CD4-positive, alpha-beta T cell (primary cell): ENCODE measurements at regions not wholly inside any gene's neighbourhood (a gene's known extent, or its start where the extent isn't known, plus 50 kb on each side); places are given as distances from the start of the nearest gene placed in this dataset.

Experiments used
- ATAC-seq: fragments of 200-7000 bp; cut with Tn5 transposase; one replicate; pipeline ENCODE4 v1.10.0; 2022; ENCODE audit warnings: mild to moderate bottlenecking; ENCODE audit not compliant: poor library complexity
- CTCF ChIA-PET: fragments of 350-600 bp; sonication (Branson Sonifier 250); formaldehyde crosslinking; loops from one replicate; lab custom pipeline; 2021; ENCODE audit warnings: antibody characterized with exemption, inconsistent platforms; lab: Charles Lee
- POLR2A ChIA-PET: fragments of 350-600 bp; sonication (Branson Sonifier 250); formaldehyde crosslinking; loops from one replicate; lab custom pipeline; 2021; ENCODE audit warnings: antibody characterized with exemption, inconsistent platforms; lab: Charles Lee
- DNase-seq, 14 experiments: peaks; one replicate each; pipeline ENCODE4 v3.0.0-alpha.2; 2013 to 2020; ENCODE audit warnings: mixed read lengths in 2 of 14
- H3K27ac ChIP-seq, 2 donors: one replicate each; pipeline versions ENCODE4 v1.5.1 to v1.7.0; 2013; ENCODE audit warnings: low read length in 2 of 2, low read depth in 1 of 2, mild to moderate bottlenecking in 1 of 2
- H3K27me3 ChIP-seq, 2 experiments: 1 replicate in 1 of 2; 2 replicates in 1 of 2; pipeline versions ENCODE4 v1.6.1 to v1.7.0; 2013; ENCODE audit warnings: low read length in 2 of 2, control low read depth in 1 of 2, mild to moderate bottlenecking in 1 of 2, moderate library complexity in 1 of 2; ENCODE audit not compliant: insufficient read depth in 2 of 2, control insufficient read depth in 1 of 2
- H3K36me3 ChIP-seq: one replicate; pipeline ENCODE4 v1.6.1; 2013; ENCODE audit warnings: low read length, control low read depth; ENCODE audit not compliant: insufficient read depth
- H3K4me1 ChIP-seq: one replicate; pipeline ENCODE4 v1.6.1; 2013; ENCODE audit warnings: low read length, control low read depth; ENCODE audit not compliant: insufficient read depth
- H3K4me3 ChIP-seq: one replicate; pipeline ENCODE4 v1.5.1; 2013; ENCODE audit warnings: mild to moderate bottlenecking, low read length, moderate library complexity
- H3K9me3 ChIP-seq, 2 experiments: 1 replicate in 1 of 2; 2 replicates in 1 of 2; pipeline versions ENCODE4 v1.6.1 to v1.7.0; 2013; ENCODE audit warnings: low read length in 2 of 2, mild to moderate bottlenecking in 2 of 2, control low read depth in 1 of 2, moderate library complexity in 1 of 2; ENCODE audit not compliant: control insufficient read depth in 1 of 2, insufficient read depth in 1 of 2
- H3K27ac Mint-ChIP-seq: one replicate; pipeline ENCODE4 v1.8.0; 2020; ENCODE audit warnings: mixed read lengths
- H3K27me3 Mint-ChIP-seq: one replicate; pipeline ENCODE4 v1.8.0; 2021; ENCODE audit warnings: mixed read lengths
- H3K36me3 Mint-ChIP-seq: one replicate; pipeline ENCODE4 v1.8.0; 2021; ENCODE audit warnings: low read depth, mixed read lengths
- H3K4me1 Mint-ChIP-seq: one replicate; pipeline ENCODE4 v1.8.0; 2021; ENCODE audit warnings: low read depth, mixed read lengths
- H3K4me3 Mint-ChIP-seq: one replicate; pipeline ENCODE4 v1.8.0; 2020; ENCODE audit warnings: mild to moderate bottlenecking, mixed read lengths
- H3K9me3 Mint-ChIP-seq: one replicate; pipeline ENCODE4 v1.8.0; 2020; ENCODE audit warnings: mixed read lengths
- intact Hi-C, 2 experiments: fragments of 100-400 bp; cut with DNase I in 1 of 2; cut with micrococcal nuclease in 1 of 2; formaldehyde crosslinking; loops; one replicate each; pipeline versions ENCODE4 v1.15.1 to v1.9.0; 2023 to 2025; cut with DNase I, micrococcal nuclease
- TF ChIP-seq, protein P1 (sequence below): fragments of 200-600 bp; IDR thresholded peaks from one replicate; pipeline ENCODE4 v1.8.0; 2022; ENCODE audit warnings: antibody characterized with exemption, mild to moderate bottlenecking

DNA sequence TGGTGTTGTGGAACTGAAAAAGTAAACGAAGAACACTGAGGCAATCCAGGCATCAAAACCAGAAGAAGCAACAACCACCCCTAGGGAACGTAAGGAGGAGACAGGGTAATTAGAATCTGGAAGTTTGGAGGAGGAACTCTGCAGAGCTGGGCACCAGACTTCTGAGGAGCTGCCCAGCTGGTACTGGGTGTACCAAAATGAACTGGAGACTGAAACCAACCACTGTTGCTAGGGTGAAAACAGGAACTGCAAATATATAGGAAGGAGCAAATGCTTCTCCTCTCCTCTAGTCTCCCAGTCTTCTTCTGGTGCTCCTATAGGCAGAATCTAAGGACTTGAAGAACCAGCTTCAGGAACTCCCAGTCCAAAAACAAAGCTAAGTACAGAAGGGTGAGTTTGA, 189.8 kb downstream of the ELAVL2 start:
- H3K9me3 Mint-ChIP-seq: peaks cover 2% of the 10 kb centered on the region
- no peaks in the 10 kb centered on the region for H3K36me3 ChIP-seq
- no peak overlapping the region for H3K27ac ChIP-seq
- H3K4me3 ChIP-seq: no peak overlapping the region
- ChIA-PET POLR2A (no interaction called here), CTCF (no interaction called here)
- no peaks in the 10 kb centered on the region for H3K27me3 Mint-ChIP-seq
- no peak overlapping the region for H3K4me3 Mint-ChIP-seq
- no peaks in the 10 kb centered on the region for H3K27me3 ChIP-seq
- H3K9me3 ChIP-seq: no peaks in the 10 kb centered on the region
- DNase-seq (no peak), ATAC-seq (no peak)
- no peaks in the 10 kb centered on the region for H3K36me3 Mint-ChIP-seq
- no peak overlapping the region for H3K27ac Mint-ChIP-seq
- intact Hi-C loops: no loop called here
- H3K4me1 ChIP-seq: no peaks in the 10 kb centered on the region
- H3K4me1 Mint-ChIP-seq: no peaks in the 10 kb centered on the region
- TF ChIP-seq, protein P1, sequence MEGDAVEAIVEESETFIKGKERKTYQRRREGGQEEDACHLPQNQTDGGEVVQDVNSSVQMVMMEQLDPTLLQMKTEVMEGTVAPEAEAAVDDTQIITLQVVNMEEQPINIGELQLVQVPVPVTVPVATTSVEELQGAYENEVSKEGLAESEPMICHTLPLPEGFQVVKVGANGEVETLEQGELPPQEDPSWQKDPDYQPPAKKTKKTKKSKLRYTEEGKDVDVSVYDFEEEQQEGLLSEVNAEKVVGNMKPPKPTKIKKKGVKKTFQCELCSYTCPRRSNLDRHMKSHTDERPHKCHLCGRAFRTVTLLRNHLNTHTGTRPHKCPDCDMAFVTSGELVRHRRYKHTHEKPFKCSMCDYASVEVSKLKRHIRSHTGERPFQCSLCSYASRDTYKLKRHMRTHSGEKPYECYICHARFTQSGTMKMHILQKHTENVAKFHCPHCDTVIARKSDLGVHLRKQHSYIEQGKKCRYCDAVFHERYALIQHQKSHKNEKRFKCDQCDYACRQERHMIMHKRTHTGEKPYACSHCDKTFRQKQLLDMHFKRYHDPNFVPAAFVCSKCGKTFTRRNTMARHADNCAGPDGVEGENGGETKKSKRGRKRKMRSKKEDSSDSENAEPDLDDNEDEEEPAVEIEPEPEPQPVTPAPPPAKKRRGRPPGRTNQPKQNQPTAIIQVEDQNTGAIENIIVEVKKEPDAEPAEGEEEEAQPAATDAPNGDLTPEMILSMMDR: no peak

DNA sequence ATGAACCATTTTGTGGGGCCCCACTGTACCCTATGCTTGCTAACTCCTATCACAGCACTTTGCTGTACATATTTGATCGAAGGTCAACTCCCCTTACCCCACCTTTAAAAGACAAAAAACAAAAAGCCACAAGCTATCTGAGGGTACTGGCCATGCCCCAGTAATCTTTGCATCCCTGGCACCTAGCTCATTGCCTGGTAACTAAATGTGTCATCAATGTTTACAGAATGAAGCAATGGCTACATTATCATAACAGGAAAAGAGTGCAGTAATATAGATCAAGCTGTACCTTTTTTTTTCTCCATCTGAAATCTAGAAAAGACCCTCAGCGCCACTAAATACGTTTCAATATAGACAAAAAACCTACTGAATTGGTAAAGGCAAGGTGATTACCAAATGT, 188.0 kb downstream of the ELAVL2 start:
- Mint-ChIP-seq H3K36me3 (no peaks in the 10 kb centered on the region), H3K27me3 (no peaks in the 10 kb centered on the region), H3K4me3 (no peak overlapping the region), H3K9me3 (no peaks in the 10 kb centered on the region), H3K27ac (no peak overlapping the region), H3K4me1 (no peaks in the 10 kb centered on the region)
- Histone ChIP-seq H3K9me3 (no peaks in the 10 kb centered on the region), H3K27ac (no peak overlapping the region), H3K4me1 (no peaks in the 10 kb centered on the region), H3K4me3 (no peak overlapping the region), H3K36me3 (no peaks in the 10 kb centered on the region), H3K27me3 (no peaks in the 10 kb centered on the region)
- ATAC-seq (no peak), DNase-seq (no peak)
- ChIA-PET CTCF (no interaction called here), POLR2A (no interaction called here)
- TF ChIP-seq, protein P1: no peak
- intact Hi-C loops: no loop called here

DNA sequence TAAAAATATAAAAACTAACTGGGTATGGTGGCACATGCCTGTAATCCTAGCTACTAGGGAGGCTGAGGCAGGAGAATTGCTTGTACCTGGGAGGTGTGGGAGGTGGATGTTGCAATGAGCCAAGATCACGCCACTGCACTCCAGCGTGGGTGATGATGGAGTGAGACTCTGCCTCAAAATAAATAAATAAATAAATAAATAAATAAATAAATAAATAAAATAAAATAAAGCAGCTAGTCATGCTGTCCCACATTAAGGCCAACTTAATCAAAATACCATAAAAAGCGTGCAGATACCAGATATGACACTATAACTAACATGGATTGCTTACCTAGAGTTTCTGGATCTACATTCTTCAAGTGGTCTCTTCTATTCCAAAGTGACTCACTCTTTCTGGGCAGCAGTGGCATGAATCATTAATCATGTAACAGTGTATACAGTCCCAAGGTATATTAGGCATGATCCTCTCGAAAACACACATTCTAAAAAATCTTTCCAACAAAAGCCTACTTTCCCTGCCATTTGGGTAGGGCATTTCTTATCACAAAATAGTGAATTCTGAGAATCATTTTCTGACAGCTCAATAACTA, 187.1 kb downstream of the ELAVL2 start:
- CTCF ChIA-PET: no interaction called here
- no peaks in the 10 kb centered on the region for H3K9me3 ChIP-seq
- Mint-ChIP-seq H3K27ac (no peak overlapping the region), H3K9me3 (peaks cover 3% of the 10 kb centered on the region), H3K36me3 (no peaks in the 10 kb centered on the region), H3K4me3 (no peak overlapping the region), H3K27me3 (no peaks in the 10 kb centered on the region), H3K4me1 (no peaks in the 10 kb centered on the region)
- POLR2A ChIA-PET: no interaction called here
- intact Hi-C loops: no loop called here
- no peaks in the 10 kb centered on the region for H3K4me1 ChIP-seq
- no peak overlapping the region for H3K27ac ChIP-seq
- DNase-seq (no peak), ATAC-seq (no peak)
- no peak overlapping the region for H3K4me3 ChIP-seq
- TF ChIP-seq, protein P1: no peak
- H3K27me3 ChIP-seq: no peaks in the 10 kb centered on the region
- H3K36me3 ChIP-seq: no peaks in the 10 kb centered on the region
